Testis (tissue), 2 donors: ENCODE measurements at regions not wholly inside any gene's neighbourhood (a gene's known extent, or its start where the extent isn't known, plus 50 kb on each side); places are given as distances from the start of the nearest gene placed in this dataset.

Experiments
- DNase-seq: peaks from one replicate; pipeline ENCODE4 v3.0.0-alpha.2; 2019
- H3K27ac ChIP-seq, 2 donors: fragments of 200-600 bp; sonication (generic); one replicate each; pipeline ENCODE4 v1.5.1; 2019
- H3K27me3 ChIP-seq: fragments of 200-600 bp; sonication (generic); one replicate; pipeline ENCODE4 v1.5.1; 2019
- H3K36me3 ChIP-seq: fragments of 200-600 bp; sonication (generic); one replicate; pipeline ENCODE4 v1.5.1; 2017; ENCODE audit warnings: low read depth; ENCODE audit errors: missing control alignments
- H3K4me1 ChIP-seq: fragments of 200-600 bp; sonication (generic); one replicate; pipeline ENCODE4 v1.5.1; 2019
- H3K4me3 ChIP-seq, 2 donors: fragments of 200-600 bp; sonication (generic); one replicate each; pipeline ENCODE4 v1.5.1; 2017 to 2019
- H3K9me3 ChIP-seq: fragments of 200-600 bp; sonication (generic); one replicate; pipeline ENCODE4 v1.5.1; 2017
- CTCF ChIP-seq, 3 experiments: fragments of 450-650 bp in 2 of 3; fragments of 200-600 bp in 1 of 3; sonication (generic) in 1 of 3; IDR thresholded peaks; one replicate each; pipeline ENCODE4 v1.5.1; 2016 to 2019; ENCODE audit warnings: antibody characterized with exemption in 3 of 3, mild to moderate bottlenecking in 2 of 3, moderate library complexity in 1 of 3
- POLR2A ChIP-seq: fragments of 450-650 bp; IDR thresholded peaks from one replicate; pipeline ENCODE4 v1.6.1; 2017; ENCODE audit warnings: antibody characterized with exemption, mild to moderate bottlenecking, moderate library complexity
- WGBS, 2 donors: methylation state at CpG; one replicate each; pipeline ENCODE4 v1.1.5; 2018; 5-methylcytosine and 5-hydroxymethylcytosine counted together
- intact Hi-C: fragments of 100-400 bp; cut with DNase I; formaldehyde crosslinking; loops from one replicate; pipeline ENCODE4 v1.15.1; 2023; ENCODE audit warnings: low total_unique reads

- Histone ChIP-seq H3K27ac (no peak overlapping the region), H3K4me1 (no peaks in the 10 kb centered on the region), H3K27me3 (no peaks in the 10 kb centered on the region), H3K9me3 (no peaks in the 10 kb centered on the region), H3K36me3 (no peaks in the 10 kb centered on the region), H3K4me3 (no peak overlapping the region)
- DNase-seq: no peak
- WGBS, 2 donors: 58 to 74% methylated on average over 2 of the region's 2 CpGs
- no peak for TF ChIP-seq POLR2A
- intact Hi-C loops: no loop called here
These were observed 860.1 kb downstream of the BCL11A start for GRCh38 chr2:59693231-59693959.

DNA sequence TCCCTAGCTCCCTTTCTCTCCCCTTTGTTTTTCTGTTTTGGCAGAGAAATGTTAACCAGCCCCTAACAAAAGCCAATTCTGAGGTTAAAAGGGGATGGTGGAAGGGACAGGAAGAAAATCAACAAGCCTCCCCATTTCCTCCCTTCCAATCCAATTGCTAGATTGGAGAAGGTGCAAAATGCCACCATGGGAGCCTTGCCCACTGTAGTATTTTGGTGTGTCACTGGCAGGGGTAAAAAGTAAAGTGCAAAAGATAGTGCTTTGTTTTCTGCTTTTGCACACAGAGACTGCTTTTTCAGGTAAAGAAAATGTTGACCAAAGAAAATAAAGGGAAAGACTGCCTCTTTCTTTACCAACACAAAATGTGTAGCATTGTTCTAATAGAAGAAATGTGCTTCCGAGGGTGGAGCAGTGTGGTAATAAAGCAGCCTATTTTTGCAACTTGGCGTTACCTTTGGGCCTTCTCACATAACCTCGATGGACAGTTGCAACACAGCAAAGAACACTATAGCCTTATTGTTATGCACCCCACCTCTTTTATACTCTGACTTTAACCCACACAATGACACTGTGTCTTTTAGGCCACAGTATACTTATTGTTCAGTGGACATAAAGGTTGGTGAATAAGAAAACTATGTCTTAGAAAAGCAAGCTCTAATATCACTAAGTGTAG, 861.8 kb downstream of the BCL11A start:
- no peaks in the 10 kb centered on the region for H3K27me3 ChIP-seq
- H3K4me3 ChIP-seq: no peak overlapping the region
- TF ChIP-seq POLR2A: no peak
- no peak for TF ChIP-seq CTCF (IDR thresholded peaks at IDR 0.05)
- DNase-seq: no peak
- intact Hi-C loops: no loop called here
- no peaks in the 10 kb centered on the region for H3K9me3 ChIP-seq
- H3K27ac ChIP-seq: no peak overlapping the region
- no peaks in the 10 kb centered on the region for H3K4me1 ChIP-seq
- WGBS, 2 donors: 58 to 61% methylated on average over 3 of the region's 3 CpGs
- no peaks in the 10 kb centered on the region for H3K36me3 ChIP-seq

- intact Hi-C loops: no loop called here
- Histone ChIP-seq H3K36me3 (no peaks in the 10 kb centered on the region), H3K27ac (no peak overlapping the region), H3K4me1 (no peaks in the 10 kb centered on the region), H3K27me3 (no peaks in the 10 kb centered on the region), H3K9me3 (no peaks in the 10 kb centered on the region), H3K4me3 (no peak overlapping the region)
- TF ChIP-seq POLR2A (no peak), CTCF (IDR thresholded peaks at IDR 0.05) (no peak)
- no peak for DNase-seq
- 87 to 94% methylated on average over 4 of the region's 4 CpGs for WGBS, 2 donors
These were observed 862.6 kb downstream of the BCL11A start for GRCh38 chr2:59690849-59691248.

- WGBS, 2 donors: 83 to 84% methylated on average over 1 of the region's 1 CpG
- intact Hi-C loops: no loop called here
- no peaks in the 10 kb centered on the region for H3K27me3 ChIP-seq
- TF ChIP-seq POLR2A: no peak
- no peak for TF ChIP-seq CTCF (IDR thresholded peaks at IDR 0.05)
- H3K4me3 ChIP-seq: no peak overlapping the region
- no peaks in the 10 kb centered on the region for H3K4me1 ChIP-seq
- H3K27ac ChIP-seq: no peak overlapping the region
- H3K9me3 ChIP-seq: no peaks in the 10 kb centered on the region
- H3K36me3 ChIP-seq: no peaks in the 10 kb centered on the region
- no peak for DNase-seq
These were observed 868.7 kb downstream of the BCL11A start for GRCh38 chr2:59684771-59685166.

DNA sequence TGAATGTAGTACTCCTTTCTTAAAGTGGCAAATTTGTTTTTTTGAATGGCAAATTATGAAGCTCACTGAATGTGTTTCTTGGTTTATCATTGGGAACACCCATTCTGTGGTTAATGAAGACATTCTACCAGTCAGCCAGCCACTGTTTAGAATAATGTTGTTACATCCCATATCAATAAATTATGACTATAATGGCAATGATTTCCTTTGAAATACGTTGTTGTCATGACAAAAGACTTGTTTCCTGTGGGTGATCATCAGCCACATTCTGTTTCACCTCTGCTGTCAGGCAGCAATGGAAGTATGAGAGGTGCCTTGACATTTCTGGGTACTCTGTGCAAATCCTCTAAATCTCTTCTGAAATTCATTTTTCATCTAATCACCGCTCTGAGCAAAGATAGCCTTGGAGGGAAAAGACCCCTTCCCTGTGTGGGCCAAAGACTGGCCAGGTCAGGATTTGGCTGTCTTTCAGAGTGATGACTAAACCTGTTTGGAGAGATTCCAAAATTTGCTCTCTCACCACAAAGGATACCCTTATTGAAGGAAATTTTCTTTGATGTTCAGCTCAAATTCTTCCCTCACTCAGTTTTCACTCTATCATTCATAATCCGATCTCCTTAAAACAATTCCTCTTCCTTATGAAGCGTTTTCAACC, 869.2 kb downstream of the BCL11A start:
- no peak for DNase-seq
- intact Hi-C loops: no loop called here

More for the DNA sequence above, 869.2 kb downstream of the BCL11A start:
- Histone ChIP-seq H3K27me3 (no peaks in the 10 kb centered on the region), H3K27ac (no peak overlapping the region), H3K4me3 (no peak overlapping the region), H3K36me3 (no peaks in the 10 kb centered on the region), H3K9me3 (no peaks in the 10 kb centered on the region), H3K4me1 (no peaks in the 10 kb centered on the region)
- no peak for TF ChIP-seq CTCF (IDR thresholded peaks at IDR 0.05)
- no peak for TF ChIP-seq POLR2A
- WGBS, 2 donors: 66 to 78% methylated on average over 4 of the region's 4 CpGs
